HCT116 (cell line): ENCODE measurements at regions not wholly inside any gene's neighbourhood (a gene's known extent, or its start where the extent isn't known, plus 50 kb on each side); places are given as distances from the start of the nearest gene placed in this dataset.
"Not testable (repeated sequence)": the region's sequence is repeated elsewhere in the genome, so short reads cannot be mapped to it uniquely, and the experiment has no call there.

Experiments
- ATAC-seq: fragments of 200-7000 bp; cut with Tn5 transposase; 2 replicates; pipeline ENCODE4 v1.9.1; 2020; ENCODE audit warnings: mild to moderate bottlenecking, moderate library complexity
- BruUV-seq: library from RNA; stranded (reverse); fragments of 400-500 nt; replicated peaks from 2 replicates; lab custom pipeline; 2021; lab: Mats Ljungman, UMichigan
- CTCF ChIA-PET: fragments of 300-600 bp; sonication (Branson Sonifier 250); formaldehyde crosslinking; loops from one replicate; lab custom pipeline; 2021; ENCODE audit warnings: antibody characterized with exemption; lab: Charles Lee
- POLR2A ChIA-PET: fragments of 300-600, 350-600 bp; sonication (Branson Sonifier 250); formaldehyde crosslinking; loops from one replicate; lab custom pipeline; 2021; ENCODE audit warnings: antibody characterized with exemption; lab: Charles Lee
- RAD21 ChIA-PET, 2 experiments: fragments of 300-600 bp; sonication (Branson Sonifier 250); formaldehyde crosslinking; loops; one replicate each; lab custom pipeline; 2023; ENCODE audit warnings: low total read pairs in 2 of 2; ENCODE audit not compliant: uncharacterized antibody in 2 of 2, unreplicated experiment in 2 of 2, low non-redundant PET in 1 of 2; lab: Charles Lee
- DNase-seq: peaks from one replicate; pipeline ENCODE4 v3.0.0-alpha.2; 2010; ENCODE audit warnings: low read depth, low spot score
- H2AFZ ChIP-seq: fragments of 200-600 bp; shearing (Covaris generic), sonication (generic); 2 replicates; pipeline ENCODE4 v1.6.1; 2017; ENCODE audit warnings: low read depth, mixed run types, mixed read lengths, antibody characterized with exemption, low read length; ENCODE audit not compliant: poor library complexity, severe bottlenecking
- H3K27ac ChIP-seq: 2 replicates; pipeline ENCODE4 v1.5.1; 2012; ENCODE audit warnings: low read depth, low read length
- H3K27me3 ChIP-seq: fragments of 200-600 bp; sonication (generic); 2 replicates; pipeline ENCODE4 v1.6.1; 2016; ENCODE audit warnings: mixed run types, low read length, mixed read lengths; ENCODE audit not compliant: insufficient read depth
- H3K36me3 ChIP-seq, 2 experiments: fragments of 200-500 bp in 1 of 2; fragments of 200-600 bp in 1 of 2; sonication (Bioruptor generic) in 1 of 2; sonication (generic) in 1 of 2; 2 replicates each; pipeline versions ENCODE4 v1.5.1 to v1.6.1; 2014 to 2016; ENCODE audit warnings: low read length in 2 of 2, inconsistent platforms in 1 of 2, mixed read lengths in 1 of 2, mixed run types in 1 of 2; ENCODE audit not compliant: insufficient read depth in 2 of 2, control insufficient read depth in 1 of 2
- H3K4me1 ChIP-seq, 2 experiments: fragments of 200-600 bp in 1 of 2; sonication (generic) in 1 of 2; 2 replicates each; pipeline versions ENCODE4 v1.5.1 to v1.6.1; 2012 to 2017; ENCODE audit warnings: low read length in 2 of 2, inconsistent platforms in 1 of 2, mild to moderate bottlenecking in 1 of 2, mixed read lengths in 1 of 2, mixed run types in 1 of 2, moderate library complexity in 1 of 2; ENCODE audit not compliant: insufficient read depth in 2 of 2, control insufficient read depth in 1 of 2
- H3K4me2 ChIP-seq: fragments of 200-600 bp; sonication (generic); 2 replicates; pipeline ENCODE4 v1.6.1; 2017; ENCODE audit warnings: mixed run types, low read length, mixed read lengths
- H3K4me3 ChIP-seq, 2 experiments: fragments of 200-600 bp in 1 of 2; sonication (generic) in 1 of 2; replicated peaks in 1 of 2; 2 replicates each; pipeline ENCODE4 v1.5.1; 2011 to 2016; ENCODE audit warnings: low read length in 2 of 2, control low read depth in 1 of 2, low read depth in 1 of 2, mild to moderate bottlenecking in 1 of 2, mixed read lengths in 1 of 2, mixed run types in 1 of 2
- H3K79me2 ChIP-seq: fragments of 200-600 bp; sonication (generic); 2 replicates; pipeline ENCODE4 v1.6.1; 2017; ENCODE audit warnings: mild to moderate bottlenecking, mixed run types, low read length, moderate library complexity, mixed read lengths; ENCODE audit not compliant: insufficient read depth
- H3K9ac ChIP-seq: fragments of 200-600 bp; sonication (generic); 2 replicates; pipeline ENCODE4 v1.6.1; 2016; ENCODE audit warnings: low read length, mixed read lengths
- H3K9me2 ChIP-seq: fragments of 200-600 bp; sonication (generic), shearing (Covaris generic); 2 replicates; pipeline ENCODE4 v1.6.1; 2017; ENCODE audit warnings: mixed run types, mild to moderate bottlenecking, moderate library complexity; ENCODE audit not compliant: insufficient read depth
- H3K9me3 ChIP-seq, 2 experiments: fragments of 200-500 bp in 1 of 2; fragments of 200-600 bp in 1 of 2; sonication (Bioruptor generic) in 1 of 2; sonication (generic) in 1 of 2; 2 replicates each; pipeline ENCODE4 v1.6.1; 2014 to 2017; ENCODE audit warnings: low read length in 2 of 2, mixed read lengths in 2 of 2, inconsistent platforms in 1 of 2, low read depth in 1 of 2, mild to moderate bottlenecking in 1 of 2, mixed run types in 1 of 2, moderate library complexity in 1 of 2; ENCODE audit not compliant: control insufficient read depth in 1 of 2, insufficient read depth in 1 of 2
- H4K20me1 ChIP-seq: fragments of 200-600 bp; sonication (generic), shearing (Covaris generic); 2 replicates; pipeline ENCODE4 v1.6.1; 2017; ENCODE audit warnings: mixed run types, mild to moderate bottlenecking, moderate library complexity; ENCODE audit not compliant: insufficient read depth
- ATF3 ChIP-seq: IDR thresholded peaks from 2 replicates; pipeline ENCODE4 v1.6.1; 2012
- CBX3 ChIP-seq: IDR thresholded peaks from 2 replicates; pipeline ENCODE4 v1.6.1; 2012; ENCODE audit warnings: low read depth
- EGR1 ChIP-seq: IDR thresholded peaks from 2 replicates; pipeline ENCODE4 v1.6.1; 2012; ENCODE audit warnings: low read depth
- EZH2 ChIP-seq: fragments of 200-600 bp; sonication (generic); IDR thresholded peaks from 2 replicates; pipeline ENCODE4 v1.6.1; 2017; ENCODE audit warnings: antibody characterized with exemption, mixed run types
- EZH2phosphoT487 ChIP-seq: fragments of 200-600 bp; IDR thresholded peaks from 2 replicates; pipeline ENCODE4 v1.6.1; 2018; ENCODE audit warnings: antibody characterized with exemption, borderline replicate concordance
- POLR2AphosphoS5 ChIP-seq: IDR thresholded peaks from 2 replicates; pipeline ENCODE4 v1.6.1; 2011; ENCODE audit warnings: mild to moderate bottlenecking, low read depth, low read length, moderate library complexity
- RAD21 ChIP-seq: IDR thresholded peaks from 2 replicates; pipeline ENCODE4 v1.6.1; 2012; ENCODE audit warnings: low read depth, mild to moderate bottlenecking
- REST ChIP-seq: IDR thresholded peaks from 2 replicates; pipeline ENCODE4 v1.6.1; 2012; ENCODE audit warnings: low read depth
- SIN3A ChIP-seq: IDR thresholded peaks from 2 replicates; pipeline ENCODE4 v1.6.1; 2012; ENCODE audit warnings: low read depth
- SP1 ChIP-seq: IDR thresholded peaks from 2 replicates; pipeline ENCODE4 v1.6.1; 2012; ENCODE audit warnings: low read depth
- SRF ChIP-seq: IDR thresholded peaks from 2 replicates; pipeline ENCODE4 v1.6.1; 2012; ENCODE audit warnings: low read depth
- YY1 ChIP-seq: IDR thresholded peaks from 2 replicates; pipeline ENCODE4 v1.6.1; 2011; ENCODE audit warnings: low read length, low read depth, moderate library complexity, mild to moderate bottlenecking; ENCODE audit not compliant: insufficient replicate concordance; ENCODE audit errors: extremely low read depth
- ZBTB33 ChIP-seq: IDR thresholded peaks from 2 replicates; pipeline ENCODE4 v1.6.1; 2011; ENCODE audit warnings: mild to moderate bottlenecking, low read length, moderate library complexity; ENCODE audit not compliant: insufficient replicate concordance; ENCODE audit errors: extremely low read depth
- ZFX ChIP-seq: fragments of 450-650 bp; IDR thresholded peaks from 2 replicates; pipeline ENCODE4 v1.6.1; 2017
- ZNF274 ChIP-seq: fragments of 200-500 bp; sonication (Bioruptor generic); IDR thresholded peaks from 2 replicates; pipeline ENCODE4 v1.6.1; 2014; ENCODE audit warnings: mild to moderate bottlenecking, low read depth, low read length, inconsistent platforms
- intact Hi-C: fragments of 100-400 bp; cut with micrococcal nuclease; formaldehyde crosslinking; loops from 2 replicates; pipeline ENCODE4 v1.10.0; 2022

- not testable (repeated sequence) for BruUV-seq, H2AFZ ChIP-seq
Measured at GRCh38 chr10:4903675-4904074, 59.5 kb upstream of the AKR1C1 start.

GRCh38 chr10:4909118-4909517, 54.1 kb upstream of the AKR1C1 start:
- no peak for TF ChIP-seq ZFX
- no peak for TF ChIP-seq SP1
- TF ChIP-seq EZH2phosphoT487 = no peak
- no peak for TF ChIP-seq EZH2
- no peak for TF ChIP-seq CBX3
- no peak for TF ChIP-seq REST
- TF ChIP-seq EGR1 = no peak
- no peak for TF ChIP-seq POLR2AphosphoS5
- no peak for TF ChIP-seq ATF3
- TF ChIP-seq SIN3A = no peak
- TF ChIP-seq RAD21 = no peak
- no peak for TF ChIP-seq ZBTB33
- TF ChIP-seq YY1 = no peak
- TF ChIP-seq ZNF274 = no peak
- TF ChIP-seq SRF = no peak
- Histone ChIP-seq H3K27me3 (no peaks in the 10 kb centered on the region), H3K9ac (no peak overlapping the region), H2AFZ (no peak overlapping the region), H3K4me3 (no peak overlapping the region), H3K4me2 (no peak overlapping the region), H3K27ac (no peak overlapping the region), H4K20me1 (no peaks in the 10 kb centered on the region), H3K36me3 (no peaks in the 10 kb centered on the region), H3K9me3 (no peaks in the 10 kb centered on the region), H3K4me1 (no peaks in the 10 kb centered on the region), H3K9me2 (no peaks in the 10 kb centered on the region), H3K79me2 (no peaks in the 10 kb centered on the region)
- no TSS peak for BruUV-seq
- CTCF ChIA-PET = no interaction called here
- intact Hi-C loops = no loop called here
- POLR2A ChIA-PET = no interaction called here
- DNase-seq = no peak
- RAD21 ChIA-PET = no interaction called here
- peak; percentile 47; the same call in 1 of the 2 replicates for ATAC-seq

More at GRCh38 chr10:4903675-4904074, 59.5 kb upstream of the AKR1C1 start:
- POLR2A ChIA-PET, H3K27ac ChIP-seq, H3K36me3 ChIP-seq, H3K79me2 ChIP-seq, ATAC-seq, intact Hi-C loops, H3K9me2 ChIP-seq, H3K4me2 ChIP-seq, H3K4me1 ChIP-seq, H4K20me1 ChIP-seq, H3K4me3 ChIP-seq, H3K27me3 ChIP-seq, DNase-seq, H3K9ac ChIP-seq, CTCF ChIA-PET, H3K9me3 ChIP-seq, RAD21 ChIA-PET: not testable (repeated sequence)
